Coronary artery (tissue), 2 donors: ENCODE measurements at regions not wholly inside any gene's neighbourhood (a gene's known extent, or its start where the extent isn't known, plus 50 kb on each side); places are given as distances from the start of the nearest gene placed in this dataset.
"Not testable (repeated sequence)": the region's sequence is repeated elsewhere in the genome, so short reads cannot be mapped to it uniquely, and the experiment has no call there.

Source experiments
- DNase-seq: peaks from one replicate; pipeline ENCODE4 v3.0.0-alpha.2; 2017; ENCODE audit warnings: low spot score
- H3K27ac ChIP-seq, 2 donors: fragments of 200-600 bp; sonication (generic); one replicate each; pipeline ENCODE4 v1.5.1; 2016 to 2019
- H3K4me3 ChIP-seq: fragments of 200-600 bp; sonication (generic); 2 replicates; pipeline ENCODE4 v1.5.1; 2016; ENCODE audit warnings: mild to moderate bottlenecking, moderate library complexity
- TF ChIP-seq, protein P1 (sequence below): fragments of 200-600 bp; sonication (generic); IDR thresholded peaks from one replicate; pipeline ENCODE4 v1.5.1; 2019; ENCODE audit warnings: antibody characterized with exemption

- Histone ChIP-seq H3K27ac (no peak overlapping the region), H3K4me3 (no peak overlapping the region)
- no peak for DNase-seq
- TF ChIP-seq, protein P1, sequence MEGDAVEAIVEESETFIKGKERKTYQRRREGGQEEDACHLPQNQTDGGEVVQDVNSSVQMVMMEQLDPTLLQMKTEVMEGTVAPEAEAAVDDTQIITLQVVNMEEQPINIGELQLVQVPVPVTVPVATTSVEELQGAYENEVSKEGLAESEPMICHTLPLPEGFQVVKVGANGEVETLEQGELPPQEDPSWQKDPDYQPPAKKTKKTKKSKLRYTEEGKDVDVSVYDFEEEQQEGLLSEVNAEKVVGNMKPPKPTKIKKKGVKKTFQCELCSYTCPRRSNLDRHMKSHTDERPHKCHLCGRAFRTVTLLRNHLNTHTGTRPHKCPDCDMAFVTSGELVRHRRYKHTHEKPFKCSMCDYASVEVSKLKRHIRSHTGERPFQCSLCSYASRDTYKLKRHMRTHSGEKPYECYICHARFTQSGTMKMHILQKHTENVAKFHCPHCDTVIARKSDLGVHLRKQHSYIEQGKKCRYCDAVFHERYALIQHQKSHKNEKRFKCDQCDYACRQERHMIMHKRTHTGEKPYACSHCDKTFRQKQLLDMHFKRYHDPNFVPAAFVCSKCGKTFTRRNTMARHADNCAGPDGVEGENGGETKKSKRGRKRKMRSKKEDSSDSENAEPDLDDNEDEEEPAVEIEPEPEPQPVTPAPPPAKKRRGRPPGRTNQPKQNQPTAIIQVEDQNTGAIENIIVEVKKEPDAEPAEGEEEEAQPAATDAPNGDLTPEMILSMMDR = no peak
These were observed 183.1 kb downstream of the TMEM121 start for GRCh38 chr14:105709281-105710118.

DNA sequence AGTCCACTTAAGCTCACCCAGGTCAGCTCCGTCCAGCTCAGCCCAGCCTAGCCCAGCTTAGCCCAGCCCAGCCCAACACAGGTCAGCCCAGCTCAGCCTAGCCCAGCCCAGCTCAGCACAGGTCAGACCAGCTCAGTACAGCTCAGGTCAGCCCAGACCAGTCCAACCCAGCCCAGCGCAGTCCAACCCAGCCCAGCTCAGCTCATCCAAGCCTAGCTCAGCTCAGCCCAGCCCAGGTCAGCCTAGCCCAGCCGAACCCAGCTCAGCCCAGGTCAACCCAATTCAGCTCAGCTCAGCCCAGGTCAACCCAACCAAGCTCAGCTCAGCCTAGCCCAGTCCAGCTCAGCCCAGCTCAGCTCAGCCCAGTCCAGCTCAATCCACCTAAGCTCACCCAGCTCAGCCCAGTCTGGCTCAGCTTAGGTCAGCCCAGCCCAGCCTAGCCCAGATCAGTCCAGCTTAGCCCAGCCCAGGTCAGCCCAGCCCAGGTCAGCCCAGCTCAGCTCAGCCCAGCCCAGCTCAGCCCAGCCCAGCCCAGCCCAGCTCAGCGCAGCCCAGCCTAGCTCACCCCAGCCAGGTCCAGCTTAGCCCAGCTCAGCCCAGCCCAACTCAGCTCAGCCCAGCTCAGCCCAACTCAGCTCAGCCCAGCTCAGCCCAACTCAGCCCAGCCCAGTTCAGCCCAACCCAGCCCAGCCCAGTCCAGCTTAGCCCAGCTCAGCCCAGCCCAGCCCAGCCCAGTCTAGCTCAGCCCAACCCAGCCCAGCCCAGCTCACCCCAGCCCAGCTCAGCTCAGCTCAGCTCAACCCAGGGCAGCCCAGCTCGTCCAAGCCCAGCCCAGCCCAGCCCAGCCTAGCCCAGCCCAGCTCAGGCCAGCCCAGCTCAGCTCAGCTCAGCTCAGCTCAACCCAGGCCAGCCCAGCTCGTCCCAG, 184.0 kb downstream of the TMEM121 start:
- DNase-seq = peak; percentile 40
- TF ChIP-seq, protein P1 = no peak
- Histone ChIP-seq H3K4me3 (no peak overlapping the region), H3K27ac (no peak overlapping the region)

DNA sequence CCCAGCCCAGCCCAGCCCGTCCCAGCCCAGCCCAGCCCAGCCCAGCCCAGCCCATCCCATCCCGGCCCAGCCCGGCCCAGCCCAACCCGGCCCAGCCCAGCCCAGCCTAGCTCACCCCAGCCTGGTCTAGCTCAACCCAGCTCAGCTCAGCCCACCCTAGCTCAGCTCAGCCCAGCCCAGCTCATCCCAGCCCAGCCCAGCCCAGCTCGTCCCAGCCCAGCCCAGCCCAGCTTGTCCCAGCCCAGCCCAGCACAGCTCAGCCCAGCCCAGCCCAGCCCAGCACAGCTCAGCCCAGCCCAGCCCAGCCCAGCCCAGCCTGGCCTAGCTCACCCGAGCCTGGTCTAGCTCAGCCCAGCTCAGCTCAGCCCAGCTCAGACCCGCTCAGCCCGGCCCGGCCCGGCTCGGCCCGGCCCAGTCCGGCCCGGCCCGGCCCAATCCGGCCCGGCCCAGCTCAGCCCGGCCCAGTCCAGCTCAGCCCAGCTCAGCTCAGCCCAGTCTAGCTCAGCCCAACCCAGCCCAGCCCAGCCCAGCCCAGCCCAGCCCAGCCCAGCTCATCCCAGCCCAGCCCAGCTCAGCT, 184.7 kb downstream of the TMEM121 start:
- Histone ChIP-seq H3K4me3 (no peak overlapping the region), H3K27ac (no peak overlapping the region)
- DNase-seq = peak; percentile 14
- TF ChIP-seq, protein P1 = no peak

GRCh38 chr14:105711841-105712460, 185.6 kb downstream of the TMEM121 start:
- Histone ChIP-seq H3K27ac (no peak overlapping the region), H3K4me3 (no peak overlapping the region)
- peak; percentile 43 for DNase-seq
- TF ChIP-seq, protein P1 = no peak

DNA sequence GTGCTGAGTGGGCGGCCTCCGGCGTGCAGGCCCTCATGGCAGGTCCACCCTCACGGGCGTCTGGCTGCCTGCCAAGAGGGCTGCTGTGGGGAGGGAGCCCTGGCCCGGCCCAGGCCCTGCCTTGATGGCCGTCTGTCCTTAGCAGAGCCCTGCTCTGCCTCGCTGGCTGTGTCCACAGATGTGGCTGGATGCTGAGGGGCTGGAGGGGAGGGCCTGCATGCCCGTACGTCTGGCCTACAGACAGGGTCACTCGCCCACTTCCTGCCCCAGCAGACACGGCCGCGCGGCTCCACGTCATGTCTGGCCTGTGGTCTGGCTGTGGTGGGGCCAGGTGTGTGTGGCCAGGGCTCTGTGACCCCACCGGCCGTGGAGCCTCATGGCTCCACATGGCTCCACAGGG, 186.3 kb downstream of the TMEM121 start:
- H3K27ac ChIP-seq, H3K4me3 ChIP-seq: not testable (repeated sequence)
- peak; percentile 9 for DNase-seq

GRCh38 chr14:105713160-105713559, 186.8 kb downstream of the TMEM121 start:
- peak; percentile 41 for DNase-seq
- H3K4me3 ChIP-seq, H3K27ac ChIP-seq: not testable (repeated sequence)

- H3K4me3 ChIP-seq, H3K27ac ChIP-seq: not testable (repeated sequence)
- DNase-seq = peak; percentile 16
These were observed 187.5 kb downstream of the TMEM121 start for GRCh38 chr14:105713836-105714235.

DNA sequence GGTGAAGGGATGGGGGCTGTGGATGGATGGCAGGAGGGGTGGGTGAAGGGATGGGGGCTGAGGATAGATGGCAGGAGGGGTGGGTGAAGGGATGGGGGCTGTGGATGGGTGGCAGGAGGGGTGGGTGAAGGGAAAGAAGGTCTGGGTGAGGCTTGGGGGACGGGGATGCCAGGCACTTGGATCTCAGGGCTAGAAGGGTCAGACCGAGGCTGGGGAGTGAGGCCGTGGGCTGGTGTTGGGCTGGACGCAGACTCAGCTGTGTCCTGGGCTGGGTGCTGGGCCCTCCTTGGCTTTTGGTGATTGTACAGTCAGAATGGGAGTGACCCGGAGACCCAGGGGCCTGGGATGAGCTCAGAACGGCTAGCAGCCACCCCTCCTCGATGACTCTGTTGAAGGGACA, 192.4 kb downstream of the TMEM121 start:
- not testable (repeated sequence) for H3K27ac ChIP-seq, H3K4me3 ChIP-seq
- DNase-seq = peak; percentile 35

DNA sequence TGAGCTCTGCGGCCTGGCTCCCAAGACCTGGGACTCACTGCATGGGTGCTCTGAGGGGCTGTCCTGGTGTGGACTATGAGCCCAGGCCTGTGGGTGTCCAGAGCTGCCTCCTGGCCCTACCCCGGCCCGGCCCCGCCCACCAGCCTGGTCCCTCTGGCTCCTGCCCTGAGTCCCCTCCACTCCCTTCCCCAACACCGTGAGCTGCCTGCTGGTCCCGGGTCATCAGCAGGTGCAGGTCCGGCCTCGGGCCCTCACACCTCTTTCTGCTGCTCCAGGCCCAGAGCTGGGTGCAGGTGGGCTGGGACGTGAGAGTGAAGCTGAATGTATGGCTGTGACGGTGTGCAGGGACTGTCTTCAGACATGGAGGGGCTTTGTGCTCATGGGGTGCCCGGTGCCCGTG, 193.7 kb downstream of the TMEM121 start:
- not testable (repeated sequence) for H3K27ac ChIP-seq, H3K4me3 ChIP-seq, DNase-seq

DNA sequence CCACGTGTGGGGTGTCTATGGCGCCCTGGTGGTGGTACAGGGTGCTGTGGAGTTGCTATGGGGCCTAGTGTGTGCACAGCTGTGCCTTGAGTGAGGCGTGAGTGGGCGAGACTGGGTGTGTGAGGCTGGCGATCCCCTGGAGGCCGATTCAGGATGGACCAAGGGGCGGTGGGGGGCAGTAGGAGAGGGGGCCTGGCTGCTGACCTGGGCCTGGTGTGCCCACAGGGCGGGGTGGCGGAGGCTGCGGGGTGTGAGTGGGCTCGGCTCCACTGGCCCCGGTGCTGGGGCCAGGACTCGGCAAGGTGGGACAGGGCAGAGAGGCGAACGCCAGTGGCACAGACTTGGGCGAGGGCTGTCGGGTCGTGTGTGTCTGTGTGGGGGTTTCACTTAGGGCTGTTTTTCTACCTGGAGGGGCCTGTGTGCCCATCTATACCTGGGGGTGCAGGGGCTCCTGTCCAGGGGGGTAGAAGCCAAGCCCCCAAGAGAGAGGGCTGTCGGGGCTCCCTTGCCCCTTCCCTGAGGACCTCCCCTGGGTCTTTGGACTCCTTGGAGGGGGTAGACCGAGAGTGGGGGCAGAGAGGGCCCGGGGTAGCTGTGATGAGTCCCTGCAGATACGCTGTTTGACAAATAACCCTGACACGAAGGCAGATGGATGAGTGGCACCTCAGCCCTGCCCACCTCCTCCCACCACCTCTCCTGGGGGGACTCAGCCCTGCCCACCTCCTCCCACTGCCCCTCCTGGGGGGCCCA, 194.6 kb downstream of the TMEM121 start:
- H3K27ac ChIP-seq, DNase-seq, H3K4me3 ChIP-seq: not testable (repeated sequence)

- not testable (repeated sequence) for H3K27ac ChIP-seq, H3K4me3 ChIP-seq, DNase-seq
These were observed 195.2 kb downstream of the TMEM121 start for GRCh38 chr14:105721602-105721970.

DNA sequence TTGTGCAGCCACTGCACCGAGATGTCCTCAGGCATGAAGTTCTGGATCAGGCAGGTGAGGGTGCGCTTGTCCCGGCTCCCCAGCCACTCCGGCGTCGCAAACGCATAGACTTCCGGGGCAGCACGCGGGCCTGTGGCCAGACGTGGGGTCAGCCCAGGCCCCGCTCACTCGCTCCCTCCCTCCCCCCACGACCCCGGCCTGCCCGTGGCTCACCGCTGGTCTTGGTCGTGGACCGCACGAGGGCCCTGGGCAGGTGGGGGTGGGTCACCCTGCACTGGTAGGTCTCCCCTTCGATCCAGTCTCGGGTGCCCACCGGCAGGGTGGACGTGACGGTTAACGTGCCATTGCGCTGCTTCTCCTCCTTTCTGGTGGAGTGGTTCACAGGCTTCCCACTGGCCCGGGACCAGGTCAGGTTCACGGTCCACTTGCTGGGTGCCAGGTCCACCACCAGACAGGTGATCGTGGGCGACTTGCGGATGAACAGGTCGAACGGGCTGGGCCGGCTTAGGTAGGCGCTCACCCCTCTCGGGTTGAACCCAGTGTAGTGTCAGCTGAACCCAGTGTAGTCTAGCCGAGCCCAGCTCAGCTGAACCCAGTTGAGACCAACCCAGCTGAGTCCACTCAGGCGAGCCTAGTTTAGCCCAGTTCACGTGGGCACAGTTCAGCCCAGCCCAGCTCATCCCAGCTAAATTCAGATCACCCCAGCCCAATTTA, 195.8 kb downstream of the TMEM121 start:
- not testable (repeated sequence) for H3K4me3 ChIP-seq, DNase-seq, H3K27ac ChIP-seq
